ENCODE measurements at regions not wholly inside any gene's neighbourhood (a gene's known extent, or its start where the extent isn't known, plus 50 kb on each side); places are given as distances from the start of the nearest gene placed in this dataset.
A peak's percentile ranks its signal among the peaks of the same experiment; 100 is the strongest.

- peak; percentile 78 for DNase-seq (ENCODE audit: low read depth)
Measured at GRCh38 chr7:47724335-47724982, 142.5 kb upstream of the TNS3 start.

GRCh38 chr7:47722126-47722525 lies 140.2 kb upstream of the TNS3 start:
- DNase-seq (ENCODE audit: low read depth), result no peak

GRCh38 chr7:47721670-47722069 lies 139.8 kb upstream of the TNS3 start:
- DNase-seq (ENCODE audit: low read depth), result no peak

GRCh38 chr7:47720907-47721244 lies 139.0 kb upstream of the TNS3 start:
- DNase-seq (ENCODE audit: low read depth), result no peak

- peak; percentile 36 for DNase-seq (ENCODE audit: low read depth)
Measured at GRCh38 chr7:47720141-47720906, 138.4 kb upstream of the TNS3 start.

- DNase-seq (ENCODE audit: low read depth), result no peak
Measured at GRCh38 chr7:47719675-47720074, 137.8 kb upstream of the TNS3 start.

- DNase-seq (ENCODE audit: low read depth), result no peak
Measured at GRCh38 chr7:47715631-47716068, 133.7 kb upstream of the TNS3 start.

- DNase-seq (ENCODE audit: low read depth), result no peak
Measured at GRCh38 chr7:47714669-47715607, 133.0 kb upstream of the TNS3 start.

- DNase-seq (ENCODE audit: low read depth), result no peak
Measured at GRCh38 chr7:47713595-47713994, 131.7 kb upstream of the TNS3 start.

- DNase-seq (ENCODE audit: low read depth), result no peak
Measured at GRCh38 chr7:47712416-47712815, 130.5 kb upstream of the TNS3 start.

GRCh38 chr7:47711776-47712175 lies 129.9 kb upstream of the TNS3 start:
- no peak for DNase-seq (ENCODE audit: low read depth)

- DNase-seq (ENCODE audit: low read depth), result no peak
Measured at GRCh38 chr7:47710201-47710935, 128.5 kb upstream of the TNS3 start.

GRCh38 chr7:47709451-47709850 lies 127.5 kb upstream of the TNS3 start:
- DNase-seq (ENCODE audit: low read depth), result no peak

GRCh38 chr7:47709051-47709450 lies 127.1 kb upstream of the TNS3 start:
- DNase-seq (ENCODE audit: low read depth), result no peak

- no peak for DNase-seq (ENCODE audit: low read depth)
Measured at GRCh38 chr7:47707583-47707982, 125.7 kb upstream of the TNS3 start.

- DNase-seq (ENCODE audit: low read depth), result no peak
Measured at GRCh38 chr7:47704936-47705335, 123.0 kb upstream of the TNS3 start.

GRCh38 chr7:47702080-47702479 lies 120.2 kb upstream of the TNS3 start:
- no peak for DNase-seq (ENCODE audit: low read depth)

GRCh38 chr7:47698386-47698785 lies 116.5 kb upstream of the TNS3 start:
- no peak for DNase-seq (ENCODE audit: low read depth)

- DNase-seq (ENCODE audit: low read depth), result no peak
Measured at GRCh38 chr7:47697543-47697942, 115.6 kb upstream of the TNS3 start.

GRCh38 chr7:47696152-47696710 lies 114.3 kb upstream of the TNS3 start:
- DNase-seq (ENCODE audit: low read depth), result no peak

GRCh38 chr7:47693216-47693615 lies 111.3 kb upstream of the TNS3 start:
- DNase-seq (ENCODE audit: low read depth), result peak; percentile 54

Data from M059J (cell line).